PFSK-1 (cell line): ENCODE measurements at regions not wholly inside any gene's neighbourhood (a gene's known extent, or its start where the extent isn't known, plus 50 kb on each side); places are given as distances from the start of the nearest gene placed in this dataset.

ENCODE experiments used
- FOXP2 ChIP-seq: optimal IDR thresholded peaks from 2 replicates; pipeline ENCODE3; 2011; ENCODE audit warnings: borderline replicate concordance, control low read depth, inconsistent platforms; ENCODE audit not compliant: insufficient read depth; ENCODE audit errors: extremely low read length, extremely low read depth
- POLR2AphosphoS5 ChIP-seq: IDR thresholded peaks from 2 replicates; pipeline ENCODE4 v1.6.1; 2012; ENCODE audit warnings: low read depth, mild to moderate bottlenecking, control low read depth, low read length, moderate library complexity
- SIN3A ChIP-seq: IDR thresholded peaks from 2 replicates; pipeline ENCODE4 v1.6.1; 2012; ENCODE audit warnings: mild to moderate bottlenecking, low read length, moderate library complexity, borderline replicate concordance; ENCODE audit not compliant: insufficient read depth
- TAF1 ChIP-seq: IDR thresholded peaks from 2 replicates; pipeline ENCODE4 v1.6.1; 2012; ENCODE audit warnings: low read length, control low read depth, borderline replicate concordance; ENCODE audit not compliant: insufficient read depth
- TF ChIP-seq, protein P1 (sequence below), 2 experiments: IDR thresholded peaks; 2 replicates each; pipeline versions ENCODE4 v1.6.1 to v1.8.0; 2011 to 2012; ENCODE audit warnings: low read depth in 2 of 2, low read length in 2 of 2, control low read depth in 1 of 2, inconsistent platforms in 1 of 2, mild to moderate bottlenecking in 1 of 2, moderate library complexity in 1 of 2; ENCODE audit not compliant: insufficient read depth in 1 of 2

DNA sequence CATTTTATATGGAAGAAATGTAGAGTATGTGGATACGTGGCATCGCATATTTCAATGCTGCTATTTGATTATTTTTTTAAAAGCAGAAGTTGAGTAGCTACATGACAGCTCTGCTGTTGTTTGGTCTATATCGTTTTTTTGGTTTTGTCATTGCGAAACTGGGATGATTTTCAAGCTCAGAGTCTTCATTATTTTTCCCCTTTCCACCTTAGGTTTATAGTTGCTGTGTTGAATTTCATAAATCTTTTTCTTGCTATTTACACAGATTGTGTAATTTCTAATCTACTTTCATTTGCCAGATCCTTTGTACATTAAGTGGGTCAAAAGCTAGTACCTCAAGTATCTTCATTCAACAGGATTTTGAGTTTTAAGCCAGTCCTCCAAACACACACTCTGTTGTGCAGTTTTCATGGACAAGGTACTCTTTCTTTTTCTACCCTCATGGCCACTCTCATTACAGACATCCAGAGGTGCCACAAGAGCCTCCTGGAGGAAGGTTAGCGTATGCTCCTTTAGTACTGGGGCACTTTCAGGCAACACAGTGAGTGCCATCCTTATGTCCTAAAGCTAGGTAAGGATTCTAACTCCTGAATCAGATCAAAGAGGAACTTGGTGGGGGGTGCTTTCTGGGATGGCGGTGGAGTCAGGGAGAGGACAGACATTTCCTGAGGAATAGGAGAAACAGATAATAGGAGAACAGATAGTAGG lies 123.2 kb downstream of the FHIP1A start:
- no peak for TF ChIP-seq TAF1
- no peak for TF ChIP-seq SIN3A
- TF ChIP-seq POLR2AphosphoS5, result no peak
- TF ChIP-seq FOXP2, result no peak
- TF ChIP-seq, protein P1, sequence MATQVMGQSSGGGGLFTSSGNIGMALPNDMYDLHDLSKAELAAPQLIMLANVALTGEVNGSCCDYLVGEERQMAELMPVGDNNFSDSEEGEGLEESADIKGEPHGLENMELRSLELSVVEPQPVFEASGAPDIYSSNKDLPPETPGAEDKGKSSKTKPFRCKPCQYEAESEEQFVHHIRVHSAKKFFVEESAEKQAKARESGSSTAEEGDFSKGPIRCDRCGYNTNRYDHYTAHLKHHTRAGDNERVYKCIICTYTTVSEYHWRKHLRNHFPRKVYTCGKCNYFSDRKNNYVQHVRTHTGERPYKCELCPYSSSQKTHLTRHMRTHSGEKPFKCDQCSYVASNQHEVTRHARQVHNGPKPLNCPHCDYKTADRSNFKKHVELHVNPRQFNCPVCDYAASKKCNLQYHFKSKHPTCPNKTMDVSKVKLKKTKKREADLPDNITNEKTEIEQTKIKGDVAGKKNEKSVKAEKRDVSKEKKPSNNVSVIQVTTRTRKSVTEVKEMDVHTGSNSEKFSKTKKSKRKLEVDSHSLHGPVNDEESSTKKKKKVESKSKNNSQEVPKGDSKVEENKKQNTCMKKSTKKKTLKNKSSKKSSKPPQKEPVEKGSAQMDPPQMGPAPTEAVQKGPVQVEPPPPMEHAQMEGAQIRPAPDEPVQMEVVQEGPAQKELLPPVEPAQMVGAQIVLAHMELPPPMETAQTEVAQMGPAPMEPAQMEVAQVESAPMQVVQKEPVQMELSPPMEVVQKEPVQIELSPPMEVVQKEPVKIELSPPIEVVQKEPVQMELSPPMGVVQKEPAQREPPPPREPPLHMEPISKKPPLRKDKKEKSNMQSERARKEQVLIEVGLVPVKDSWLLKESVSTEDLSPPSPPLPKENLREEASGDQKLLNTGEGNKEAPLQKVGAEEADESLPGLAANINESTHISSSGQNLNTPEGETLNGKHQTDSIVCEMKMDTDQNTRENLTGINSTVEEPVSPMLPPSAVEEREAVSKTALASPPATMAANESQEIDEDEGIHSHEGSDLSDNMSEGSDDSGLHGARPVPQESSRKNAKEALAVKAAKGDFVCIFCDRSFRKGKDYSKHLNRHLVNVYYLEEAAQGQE (IDR thresholded peaks at IDR 0.05; ENCODE audit: insufficient read depth in 1 of 2, low read depth in 2 of 2, low read length in 2 of 2), result no peak

- TF ChIP-seq TAF1 (no peak), SIN3A (no peak), POLR2AphosphoS5 (no peak), FOXP2 (no peak)
- TF ChIP-seq, protein P1 (IDR thresholded peaks at IDR 0.05; ENCODE audit: insufficient read depth in 1 of 2, low read depth in 2 of 2, low read length in 2 of 2), result no peak
These were observed 125.2 kb downstream of the FHIP1A start for GRCh38 chr4:151534195-151534594.

DNA sequence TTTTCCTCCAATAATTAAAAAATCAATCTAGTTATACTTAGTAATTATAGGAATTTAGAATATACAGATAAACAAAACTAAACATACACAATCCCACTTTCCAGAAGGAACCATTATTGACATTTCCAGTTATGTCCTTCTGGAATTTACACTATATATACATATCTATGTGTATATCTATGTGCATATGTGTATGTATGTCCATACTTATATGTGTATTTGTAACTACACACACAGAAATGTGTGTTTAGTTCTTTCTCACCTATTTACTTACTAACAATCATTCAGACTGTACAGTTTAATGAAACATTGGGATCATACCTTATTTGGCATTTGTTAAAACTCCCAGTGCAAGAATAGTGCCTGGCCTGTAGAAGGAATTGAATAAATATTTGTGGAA lies 126.4 kb downstream of the FHIP1A start:
- TF ChIP-seq POLR2AphosphoS5 (no peak), TAF1 (no peak), SIN3A (no peak), FOXP2 (no peak)
- TF ChIP-seq, protein P1 (IDR thresholded peaks at IDR 0.05; ENCODE audit: insufficient read depth in 1 of 2, low read depth in 2 of 2, low read length in 2 of 2), result no peak

GRCh38 chr4:151537687-151538086 lies 128.7 kb downstream of the FHIP1A start:
- TF ChIP-seq FOXP2 (no peak), SIN3A (no peak), POLR2AphosphoS5 (no peak), TAF1 (no peak)
- TF ChIP-seq, protein P1 (IDR thresholded peaks at IDR 0.05; ENCODE audit: insufficient read depth in 1 of 2, low read depth in 2 of 2, low read length in 2 of 2), result no peak
